OCI-LY1 (cell line): ENCODE measurements at regions not wholly inside any gene's neighbourhood (a gene's known extent, or its start where the extent isn't known, plus 50 kb on each side); places are given as distances from the start of the nearest gene placed in this dataset.

Source experiments
- CTCF ChIP-seq: fragments of 200-600 bp; sonication (generic), shearing (Covaris generic); IDR thresholded peaks from 2 replicates; pipeline ENCODE4 v1.5.1; 2017; ENCODE audit warnings: mild to moderate bottlenecking, antibody characterized with exemption, low read length, moderate library complexity, mixed read lengths
- EZH2 ChIP-seq: fragments of 200-600 bp; sonication (generic), shearing (Covaris generic); IDR thresholded peaks from 2 replicates; pipeline ENCODE4 v1.8.0; 2017; ENCODE audit warnings: borderline replicate concordance, mixed run types, mild to moderate bottlenecking, antibody characterized with exemption, low read length, moderate library complexity, mixed read lengths

GRCh38 chr18:45359275-45360009 is 255.8 kb upstream of the SLC14A2 start:
- no peak for TF ChIP-seq CTCF
- TF ChIP-seq EZH2, result no peak
